Kidney epithelial cell (primary cell): ENCODE measurements at regions not wholly inside any gene's neighbourhood (a gene's known extent, or its start where the extent isn't known, plus 50 kb on each side); places are given as distances from the start of the nearest gene placed in this dataset.

Source experiments
- DNase-seq: peaks from one replicate; pipeline ENCODE4 v3.0.0-alpha.2; 2010; ENCODE audit warnings: low read depth
- H3K27me3 ChIP-seq: 2 replicates; pipeline ENCODE4 v1.6.0; 2011; ENCODE audit warnings: low read length; ENCODE audit not compliant: control insufficient read depth, insufficient read depth
- H3K36me3 ChIP-seq: 2 replicates; pipeline ENCODE4 v1.5.1; 2011; ENCODE audit warnings: low read length; ENCODE audit not compliant: control insufficient read depth, insufficient read depth
- H3K4me3 ChIP-seq: 2 replicates; pipeline ENCODE4 v1.5.1; 2011; ENCODE audit warnings: low read depth, mild to moderate bottlenecking, control low read depth, low read length
- TF ChIP-seq, protein P1 (sequence below): IDR thresholded peaks from 2 replicates; pipeline ENCODE4 v1.5.1; 2011; ENCODE audit warnings: mild to moderate bottlenecking, moderate library complexity, low read length, control low read depth, inconsistent platforms; ENCODE audit not compliant: insufficient read depth, poor library complexity, severe bottlenecking

DNA sequence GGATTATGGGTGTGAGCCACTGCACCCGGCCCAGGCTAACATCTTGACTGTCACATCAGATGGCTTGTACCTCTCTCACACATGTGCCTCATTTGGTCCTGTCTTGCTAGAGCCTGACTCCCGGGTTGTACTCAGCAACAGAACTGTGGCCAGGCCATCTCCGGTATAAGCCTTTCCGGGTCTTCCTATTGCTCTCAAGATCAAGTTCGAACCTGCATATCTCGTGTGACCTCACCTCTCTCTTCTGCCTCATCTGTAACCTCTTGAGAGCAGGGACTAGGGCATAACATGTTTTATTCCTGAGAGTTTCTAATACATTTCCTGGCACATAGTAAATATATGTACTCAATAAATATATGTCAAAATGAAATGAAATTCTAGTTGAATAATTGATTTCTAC lies 114.0 kb downstream of the ACAA2 start:
- TF ChIP-seq, protein P1, sequence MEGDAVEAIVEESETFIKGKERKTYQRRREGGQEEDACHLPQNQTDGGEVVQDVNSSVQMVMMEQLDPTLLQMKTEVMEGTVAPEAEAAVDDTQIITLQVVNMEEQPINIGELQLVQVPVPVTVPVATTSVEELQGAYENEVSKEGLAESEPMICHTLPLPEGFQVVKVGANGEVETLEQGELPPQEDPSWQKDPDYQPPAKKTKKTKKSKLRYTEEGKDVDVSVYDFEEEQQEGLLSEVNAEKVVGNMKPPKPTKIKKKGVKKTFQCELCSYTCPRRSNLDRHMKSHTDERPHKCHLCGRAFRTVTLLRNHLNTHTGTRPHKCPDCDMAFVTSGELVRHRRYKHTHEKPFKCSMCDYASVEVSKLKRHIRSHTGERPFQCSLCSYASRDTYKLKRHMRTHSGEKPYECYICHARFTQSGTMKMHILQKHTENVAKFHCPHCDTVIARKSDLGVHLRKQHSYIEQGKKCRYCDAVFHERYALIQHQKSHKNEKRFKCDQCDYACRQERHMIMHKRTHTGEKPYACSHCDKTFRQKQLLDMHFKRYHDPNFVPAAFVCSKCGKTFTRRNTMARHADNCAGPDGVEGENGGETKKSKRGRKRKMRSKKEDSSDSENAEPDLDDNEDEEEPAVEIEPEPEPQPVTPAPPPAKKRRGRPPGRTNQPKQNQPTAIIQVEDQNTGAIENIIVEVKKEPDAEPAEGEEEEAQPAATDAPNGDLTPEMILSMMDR = no peak
- Histone ChIP-seq H3K36me3 (no peaks in the 10 kb centered on the region), H3K4me3 (no peak overlapping the region), H3K27me3 (no peaks in the 10 kb centered on the region)
- no peak for DNase-seq

- no peak for DNase-seq
- H3K27me3 ChIP-seq = no peaks in the 10 kb centered on the region
- no peak overlapping the region for H3K4me3 ChIP-seq
- TF ChIP-seq, protein P1 = no peak
- no peaks in the 10 kb centered on the region for H3K36me3 ChIP-seq
Observed at GRCh38 chr18:49698525-49699025, 114.8 kb downstream of the ACAA2 start.

- no peak overlapping the region for H3K4me3 ChIP-seq
- no peaks in the 10 kb centered on the region for H3K27me3 ChIP-seq
- TF ChIP-seq, protein P1 = no peak
- no peaks in the 10 kb centered on the region for H3K36me3 ChIP-seq
- DNase-seq = no peak
Observed at GRCh38 chr18:49697757-49698524, 115.4 kb downstream of the ACAA2 start.

GRCh38 chr18:49697049-49697448 lies 116.3 kb downstream of the ACAA2 start:
- no peaks in the 10 kb centered on the region for H3K27me3 ChIP-seq
- no peaks in the 10 kb centered on the region for H3K36me3 ChIP-seq
- no peak for DNase-seq
- H3K4me3 ChIP-seq = no peak overlapping the region
- TF ChIP-seq, protein P1 = no peak

DNA sequence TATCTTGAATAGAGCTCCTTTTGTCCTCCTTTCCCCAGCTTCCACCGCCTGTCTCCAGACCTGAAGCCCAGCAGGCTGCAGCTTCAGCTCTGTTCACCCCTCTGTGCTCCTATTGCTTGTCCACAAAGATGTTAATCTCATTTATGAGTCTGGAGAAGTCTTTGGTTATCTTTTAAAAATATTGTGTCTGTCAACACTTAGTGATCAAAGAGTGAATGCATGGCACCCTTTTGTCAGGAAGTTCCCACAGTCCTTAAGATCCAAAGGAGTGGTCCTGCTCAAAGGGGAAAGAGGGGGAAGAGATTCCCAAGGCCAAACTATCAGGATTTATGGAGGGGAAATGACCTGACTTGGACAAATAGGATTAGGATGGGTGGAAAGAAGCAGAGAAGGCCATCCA lies 118.9 kb downstream of the ACAA2 start:
- TF ChIP-seq, protein P1 = no peak
- no peaks in the 10 kb centered on the region for H3K27me3 ChIP-seq
- H3K4me3 ChIP-seq = no peak overlapping the region
- no peaks in the 10 kb centered on the region for H3K36me3 ChIP-seq
- no peak for DNase-seq

DNA sequence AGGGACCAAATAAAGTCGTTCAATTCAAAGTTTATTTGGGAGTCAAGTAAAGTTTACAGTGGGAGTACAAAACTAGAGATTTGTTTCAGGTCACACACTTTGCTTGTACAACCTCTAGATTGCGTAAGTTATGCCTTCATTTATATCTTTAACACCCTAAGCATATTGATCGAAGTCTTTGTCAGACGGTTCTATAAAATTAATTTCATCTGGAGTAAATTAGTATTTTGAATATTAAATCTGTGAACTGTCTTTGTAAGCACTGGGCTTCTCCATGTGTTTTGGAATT lies 119.7 kb downstream of the ACAA2 start:
- no peaks in the 10 kb centered on the region for H3K27me3 ChIP-seq
- DNase-seq = no peak
- TF ChIP-seq, protein P1 = no peak
- no peaks in the 10 kb centered on the region for H3K36me3 ChIP-seq
- H3K4me3 ChIP-seq = no peak overlapping the region
